Thyroid gland (tissue), 4 donors: ENCODE measurements at regions not wholly inside any gene's neighbourhood (a gene's known extent, or its start where the extent isn't known, plus 50 kb on each side); places are given as distances from the start of the nearest gene placed in this dataset.

ENCODE experiments used
- DNase-seq, 2 donors: peaks; one replicate each; pipeline ENCODE4 v3.0.0-alpha.2; 2019
- H3K27ac ChIP-seq, 3 donors: fragments of 200-600 bp; sonication (generic); 1 replicate in 2 of 3; 2 replicates in 1 of 3; pipeline ENCODE4 v1.5.1; 2016 to 2019; ENCODE audit warnings: mild to moderate bottlenecking in 1 of 3, moderate library complexity in 1 of 3
- H3K27me3 ChIP-seq: fragments of 200-600 bp; sonication (generic); one replicate; pipeline ENCODE4 v1.5.1; 2019
- H3K36me3 ChIP-seq, 2 donors: fragments of 200-600 bp; sonication (generic); one replicate each; pipeline ENCODE4 v1.5.1; 2016 to 2019
- H3K4me1 ChIP-seq, 2 donors: fragments of 200-600 bp; sonication (generic); one replicate each; pipeline ENCODE4 v1.5.1; 2017 to 2019
- H3K4me3 ChIP-seq, 3 donors: fragments of 200-600 bp; sonication (generic); replicated peaks in 1 of 3; 1 replicate in 2 of 3; 2 replicates in 1 of 3; pipeline ENCODE4 v1.5.1; 2016; ENCODE audit warnings: mild to moderate bottlenecking in 1 of 3
- H3K9me3 ChIP-seq: fragments of 200-600 bp; sonication (generic); one replicate; pipeline ENCODE4 v1.5.1; 2017
- CTCF ChIP-seq, 6 experiments: fragments of 200-600 bp in 3 of 6; fragments of 450-650 bp in 3 of 6; sonication (generic) in 3 of 6; IDR thresholded peaks; one replicate each; pipeline ENCODE4 v1.5.1; 2016 to 2019; ENCODE audit warnings: antibody characterized with exemption in 6 of 6, mild to moderate bottlenecking in 2 of 6, inconsistent platforms in 1 of 6, moderate library complexity in 1 of 6
- POLR2A ChIP-seq, 2 donors: fragments of 450-650 bp; IDR thresholded peaks; one replicate each; pipeline ENCODE4 v1.6.1; 2017; ENCODE audit warnings: antibody characterized with exemption in 2 of 2, mild to moderate bottlenecking in 2 of 2, moderate library complexity in 1 of 2
- WGBS, 2 donors: methylation state at CpG; one replicate each; pipeline ENCODE4 v1.1.5; 2017; 5-methylcytosine and 5-hydroxymethylcytosine counted together
- intact Hi-C: fragments of 100-400 bp; cut with DNase I; formaldehyde crosslinking; loops from one replicate; pipeline ENCODE4 v1.15.1; 2023

GRCh38 chr12:127284870-127285431, 982.0 kb upstream of the TMEM132C start:
- Histone ChIP-seq H3K4me1 (no peaks in the 10 kb centered on the region), H3K9me3 (no peaks in the 10 kb centered on the region), H3K27ac (no peak overlapping the region), H3K27me3 (no peaks in the 10 kb centered on the region), H3K4me3 (no peak overlapping the region), H3K36me3 (no peaks in the 10 kb centered on the region)
- TF ChIP-seq POLR2A (IDR thresholded peaks at IDR 0.05) (no peak), CTCF (IDR thresholded peaks at IDR 0.05) (no peak)
- intact Hi-C loops, result no loop called here
- WGBS, 2 donors, result 53 to 60% methylated on average over 3 of the region's 3 CpGs
- DNase-seq, result peak in 1 of 2 donors; percentile 6

GRCh38 chr12:127286281-127286680, 980.7 kb upstream of the TMEM132C start:
- Histone ChIP-seq H3K4me3 (no peak overlapping the region), H3K27me3 (no peaks in the 10 kb centered on the region), H3K9me3 (no peaks in the 10 kb centered on the region), H3K4me1 (no peaks in the 10 kb centered on the region), H3K36me3 (no peaks in the 10 kb centered on the region), H3K27ac (no peak overlapping the region)
- intact Hi-C loops, result no loop called here
- 83 to 87% methylated on average over 3 of the region's 3 CpGs for WGBS, 2 donors
- TF ChIP-seq POLR2A (IDR thresholded peaks at IDR 0.05), result no peak
- TF ChIP-seq CTCF (IDR thresholded peaks at IDR 0.05), result no peak
- DNase-seq, result no peak

- 91% methylated on average over 11 of the region's 11 CpGs for WGBS, 2 donors
- H3K27ac ChIP-seq, result no peak overlapping the region
- no peaks in the 10 kb centered on the region for H3K4me1 ChIP-seq
These were observed 979.7 kb upstream of the TMEM132C start for GRCh38 chr12:127287256-127287655.

GRCh38 chr12:127290251-127290650, 976.7 kb upstream of the TMEM132C start:
- intact Hi-C loops, result no loop called here
- no peak overlapping the region for H3K27ac ChIP-seq
- 78 to 85% methylated on average over 5 of the region's 5 CpGs for whole genome bisulfite sequencing, 2 donors
- no peak overlapping the region for H3K4me3 ChIP-seq
- H3K4me1 ChIP-seq, result no peaks in the 10 kb centered on the region
- no peak for TF ChIP-seq POLR2A (IDR thresholded peaks at IDR 0.05)
- no peak for TF ChIP-seq CTCF (IDR thresholded peaks at IDR 0.05)
- DNase-seq, result no peak
- no peaks in the 10 kb centered on the region for H3K9me3 ChIP-seq
- H3K36me3 ChIP-seq, result no peaks in the 10 kb centered on the region
- no peaks in the 10 kb centered on the region for H3K27me3 ChIP-seq

More at GRCh38 chr12:127287256-127287655, 979.7 kb upstream of the TMEM132C start:
- Histone ChIP-seq H3K4me3 (no peak overlapping the region), H3K36me3 (no peaks in the 10 kb centered on the region), H3K27me3 (no peaks in the 10 kb centered on the region), H3K9me3 (no peaks in the 10 kb centered on the region)
- TF ChIP-seq CTCF (IDR thresholded peaks at IDR 0.05), result no peak
- intact Hi-C loops, result no loop called here
- no peak for DNase-seq

- no peaks in the 10 kb centered on the region for H3K9me3 ChIP-seq
- 90 to 92% methylated on average over 6 of the region's 6 CpGs for WGBS, 2 donors
- TF ChIP-seq CTCF (IDR thresholded peaks at IDR 0.05), result no peak
- no peak for TF ChIP-seq POLR2A (IDR thresholded peaks at IDR 0.05)
- no peaks in the 10 kb centered on the region for H3K36me3 ChIP-seq
- H3K4me1 ChIP-seq, result no peaks in the 10 kb centered on the region
- intact Hi-C loops, result no loop called here
- DNase-seq, result no peak
- no peak overlapping the region for H3K4me3 ChIP-seq
- no peak overlapping the region for H3K27ac ChIP-seq
- H3K27me3 ChIP-seq, result no peaks in the 10 kb centered on the region
These were observed 974.2 kb upstream of the TMEM132C start for GRCh38 chr12:127292736-127293135.
